IMR-90 (cell line): ENCODE measurements at regions not wholly inside any gene's neighbourhood (a gene's known extent, or its start where the extent isn't known, plus 50 kb on each side); places are given as distances from the start of the nearest gene placed in this dataset.
"Not testable (repeated sequence)": the region's sequence is repeated elsewhere in the genome, so short reads cannot be mapped to it uniquely, and the experiment has no call there.

Experiments
- ATAC-seq: fragments of 200-7000 bp; cut with Tn5 transposase; 2 replicates; pipeline ENCODE4 v1.9.1; 2020; ENCODE audit warnings: low read depth, mild to moderate bottlenecking, moderate library complexity
- BruUV-seq: library from RNA; stranded (reverse); fragments of 400-500 nt; replicated peaks from 2 replicates; lab custom pipeline; 2021; lab: Mats Ljungman, UMichigan
- CTCF ChIA-PET: fragments of 300-600 bp; formaldehyde crosslinking; extraction: SDS; loops from one replicate; lab custom pipeline; 2021; ENCODE audit warnings: antibody characterized with exemption; lab: Yijun Ruan, JAX
- POLR2A ChIA-PET: fragments of 300-600 bp; sonication (Branson Sonifier 250); formaldehyde crosslinking; loops from one replicate; lab custom pipeline; 2022; ENCODE audit warnings: antibody characterized with exemption; ENCODE audit not compliant: unreplicated experiment; lab: Charles Lee
- DNase-seq: peaks from one replicate; pipeline ENCODE4 v3.0.0; 2013
- H2AFZ ChIP-seq: replicated peaks from 2 replicates; pipeline ENCODE3; 2013; ENCODE audit warnings: low read length, mild to moderate bottlenecking; ENCODE audit not compliant: poor library complexity
- H2AK5ac ChIP-seq: 2 replicates; pipeline ENCODE4 v1.6.1; 2013; ENCODE audit warnings: low read depth, low read length, inconsistent platforms
- H2AK9ac ChIP-seq: replicated peaks from 2 replicates; pipeline ENCODE3; 2013; ENCODE audit warnings: mild to moderate bottlenecking, low read depth, low read length, moderate library complexity; ENCODE audit not compliant: poor library complexity
- H2BK120ac ChIP-seq: 2 replicates; pipeline ENCODE4 v1.6.1; 2013; ENCODE audit warnings: low read depth, low read length, inconsistent platforms
- H2BK15ac ChIP-seq: 3 replicates; pipeline ENCODE4 v1.6.1; 2013; ENCODE audit warnings: low read depth, low read length, inconsistent platforms
- H2BK20ac ChIP-seq: 2 replicates; pipeline ENCODE4 v1.6.1; 2013; ENCODE audit warnings: low read depth, mild to moderate bottlenecking, inconsistent platforms, low read length, moderate library complexity
- H2BK5ac ChIP-seq: 2 replicates; pipeline ENCODE4 v1.6.1; 2013; ENCODE audit warnings: mild to moderate bottlenecking, low read depth, low read length, inconsistent platforms; ENCODE audit not compliant: poor library complexity, severe bottlenecking
- H3K14ac ChIP-seq: replicated peaks from 2 replicates; pipeline ENCODE4 v1.6.1; 2013; ENCODE audit warnings: low read depth, low read length, inconsistent platforms
- H3K18ac ChIP-seq: 2 replicates; pipeline ENCODE4 v1.6.1; 2013; ENCODE audit warnings: low read depth, low read length, control low read depth
- H3K23ac ChIP-seq: 2 replicates; pipeline ENCODE4 v1.6.1; 2013; ENCODE audit warnings: low read depth, low read length, inconsistent platforms
- H3K27ac ChIP-seq: 2 replicates; pipeline ENCODE4 v1.5.1; 2013; ENCODE audit warnings: mild to moderate bottlenecking, control low read depth, low read length; ENCODE audit not compliant: insufficient read depth
- H3K27me3 ChIP-seq: 2 replicates; pipeline ENCODE4 v1.6.1; 2013; ENCODE audit warnings: low read length; ENCODE audit not compliant: control insufficient read depth, insufficient read depth
- H3K36me3 ChIP-seq: 2 replicates; pipeline ENCODE4 v1.6.1; 2013; ENCODE audit warnings: low read length, mixed read lengths; ENCODE audit not compliant: control insufficient read depth, insufficient read depth
- H3K4ac ChIP-seq: 2 replicates; pipeline ENCODE4 v1.6.1; 2013; ENCODE audit warnings: low read depth, low read length, inconsistent platforms
- H3K4me1 ChIP-seq: 2 replicates; pipeline ENCODE4 v1.6.1; 2013; ENCODE audit warnings: low read length, mixed read lengths; ENCODE audit not compliant: control insufficient read depth, insufficient read depth
- H3K4me2 ChIP-seq: 2 replicates; pipeline ENCODE4 v1.6.1; 2013; ENCODE audit warnings: low read depth, mild to moderate bottlenecking, control low read depth, low read length, moderate library complexity
- H3K4me3 ChIP-seq: 2 replicates; pipeline ENCODE4 v1.5.1; 2013; ENCODE audit warnings: low read depth, mild to moderate bottlenecking, control low read depth, low read length, moderate library complexity; ENCODE audit not compliant: insufficient read depth
- H3K56ac ChIP-seq: 2 replicates; pipeline ENCODE4 v1.6.1; 2013; ENCODE audit warnings: low read length, inconsistent platforms; ENCODE audit not compliant: insufficient read depth; ENCODE audit errors: extremely low read depth
- H3K79me1 ChIP-seq, 2 experiments: 2 replicates each; pipeline ENCODE4 v1.6.1; 2013; ENCODE audit warnings: low read length in 2 of 2, inconsistent platforms in 1 of 2, low read depth in 1 of 2
- H3K9ac ChIP-seq: 2 replicates; pipeline ENCODE4 v1.6.1; 2013; ENCODE audit warnings: low read depth, low read length, control low read depth
- H3K9me1 ChIP-seq: 2 replicates; pipeline ENCODE4 v1.6.1; 2013; ENCODE audit warnings: low read length, inconsistent platforms; ENCODE audit not compliant: insufficient read depth
- H3K9me3 ChIP-seq: 2 replicates; pipeline ENCODE4 v1.6.1; 2013; ENCODE audit warnings: low read length; ENCODE audit not compliant: control insufficient read depth, insufficient read depth
- H4K20me1 ChIP-seq: 2 replicates; pipeline ENCODE4 v1.6.1; 2013; ENCODE audit warnings: low read length, inconsistent platforms; ENCODE audit not compliant: insufficient read depth
- H4K5ac ChIP-seq: 2 replicates; pipeline ENCODE4 v1.6.1; 2013; ENCODE audit warnings: mild to moderate bottlenecking, low read depth, low read length, control low read depth
- H4K8ac ChIP-seq, 2 experiments: 2 replicates each; pipeline ENCODE4 v1.6.1; 2013; ENCODE audit warnings: low read depth in 2 of 2, low read length in 2 of 2, control low read depth in 1 of 2, inconsistent platforms in 1 of 2
- H4K91ac ChIP-seq: 2 replicates; pipeline ENCODE4 v1.6.1; 2013; ENCODE audit warnings: low read depth, low read length, inconsistent platforms; ENCODE audit not compliant: insufficient read depth
- MAFK ChIP-seq: IDR thresholded peaks from 2 replicates; pipeline ENCODE4 v1.6.1; 2012; ENCODE audit warnings: low read depth, low read length, improper control_type of control experiment
- whole genome bisulfite sequencing, 2 experiments: methylation state at CpG; one replicate each; pipeline versions ENCODE4 v1.1.5 to v1.1.7; 2013; ENCODE audit warnings: missing lambda C conversion rate in 2 of 2; ENCODE audit not compliant: insufficient read length in 1 of 2; ENCODE audit errors: extremely low coverage in 2 of 2; 5-methylcytosine and 5-hydroxymethylcytosine counted together
- dilution Hi-C: fragments of 300-500 bp; cut with HindIII; formaldehyde crosslinking; loops from one replicate; pipeline ENCODE4 v1.14.3; 2018; ENCODE audit warnings: low sequenced_read_pairs; ENCODE audit not compliant: unreplicated experiment
- in situ Hi-C: fragments of 300-500 bp; cut with MboI; formaldehyde crosslinking; loops from 3 replicates; pipeline ENCODE4 v1.14.3; 2019; ENCODE audit warnings: low sequenced_read_pairs, inconsistent platforms, mixed read lengths
- intact Hi-C: fragments of 100-400 bp; cut with micrococcal nuclease; formaldehyde crosslinking; loops from 2 replicates; pipeline ENCODE4 v1.10.0; 2022

DNA sequence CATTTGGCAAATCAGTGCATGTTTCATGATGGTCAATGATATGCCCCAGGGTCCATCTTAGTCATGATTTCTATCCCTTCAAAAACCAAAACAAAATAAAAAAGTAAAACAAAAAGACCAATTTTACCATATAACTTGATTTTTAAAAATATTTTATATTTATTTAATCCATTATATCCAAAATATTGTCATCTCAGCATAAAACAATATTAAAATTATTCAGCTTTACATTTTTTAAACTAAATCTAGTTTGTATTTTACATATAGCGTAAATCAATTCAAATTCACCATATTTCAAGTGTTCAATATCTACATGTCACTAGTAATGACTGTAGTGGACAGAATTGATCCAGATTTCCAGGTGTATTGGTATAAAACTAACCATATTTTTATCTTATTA lies 187.4 kb upstream of the C1QTNF3 start:
- H3K27ac ChIP-seq, H3K79me1 ChIP-seq, intact Hi-C loops: not testable (repeated sequence)

DNA sequence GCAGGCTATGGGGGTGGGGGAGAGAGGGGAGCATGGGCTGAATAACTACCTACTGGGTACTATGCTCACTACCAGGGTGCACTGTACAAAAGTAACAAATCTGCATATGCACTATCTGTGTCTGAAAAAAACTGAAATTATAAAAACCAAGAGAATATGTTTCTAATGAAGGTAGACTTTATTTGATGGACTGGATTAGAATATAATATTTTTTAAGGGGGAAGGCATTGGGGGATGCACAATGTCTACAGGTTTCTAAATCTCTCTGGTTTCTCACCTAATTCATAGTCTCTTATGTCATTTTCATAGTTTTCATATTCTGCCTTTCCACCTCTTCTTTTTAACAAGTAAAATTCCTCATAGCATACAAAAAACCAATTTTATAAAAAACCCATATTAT lies 200.8 kb upstream of the C1QTNF3 start:
- H3K9ac ChIP-seq, BruUV-seq, in situ Hi-C loops: not testable (repeated sequence)

More for the DNA sequence above, 187.4 kb upstream of the C1QTNF3 start:
- H3K27me3 ChIP-seq, H3K9me1 ChIP-seq, H2AFZ ChIP-seq, H3K4me1 ChIP-seq, in situ Hi-C loops, H2BK5ac ChIP-seq, H3K23ac ChIP-seq, H4K20me1 ChIP-seq, H4K8ac ChIP-seq, H3K36me3 ChIP-seq, H3K9ac ChIP-seq, DNase-seq, H2BK20ac ChIP-seq, H3K4ac ChIP-seq, H3K56ac ChIP-seq, H3K4me3 ChIP-seq, CTCF ChIA-PET, H4K5ac ChIP-seq, dilution Hi-C loops, H2AK5ac ChIP-seq, H3K4me2 ChIP-seq, BruUV-seq, H4K91ac ChIP-seq, H2BK120ac ChIP-seq, POLR2A ChIA-PET, H3K18ac ChIP-seq, ATAC-seq, H2AK9ac ChIP-seq, H2BK15ac ChIP-seq, H3K9me3 ChIP-seq, H3K14ac ChIP-seq: not testable (repeated sequence)
- WGBS, 2 experiments: no CpG with 5 or more reads among the region's 1 CpG
- TF ChIP-seq MAFK: 0 out of 2 replicates have a peak, but pooled peaks have one; percentile 27

More for the DNA sequence above, 200.8 kb upstream of the C1QTNF3 start:
- H3K27ac ChIP-seq, H3K36me3 ChIP-seq, CTCF ChIA-PET, H3K9me1 ChIP-seq, H2BK120ac ChIP-seq, H3K23ac ChIP-seq, H4K5ac ChIP-seq, H3K56ac ChIP-seq, H3K4me2 ChIP-seq, H2AK9ac ChIP-seq, H3K4me3 ChIP-seq, H3K27me3 ChIP-seq, H2AK5ac ChIP-seq, H3K4ac ChIP-seq, intact Hi-C loops, H3K4me1 ChIP-seq, H3K14ac ChIP-seq, H4K91ac ChIP-seq, DNase-seq, ATAC-seq, H3K18ac ChIP-seq, POLR2A ChIA-PET, H4K20me1 ChIP-seq, H2BK15ac ChIP-seq, H2BK20ac ChIP-seq, H3K9me3 ChIP-seq, H2BK5ac ChIP-seq, H4K8ac ChIP-seq, H2AFZ ChIP-seq, dilution Hi-C loops, H3K79me1 ChIP-seq: not testable (repeated sequence)
